Neural cell (in vitro differentiated cells): ENCODE measurements at regions not wholly inside any gene's neighbourhood (a gene's known extent, or its start where the extent isn't known, plus 50 kb on each side); places are given as distances from the start of the nearest gene placed in this dataset.

Experiments used
- H2AFZ ChIP-seq: fragments of 200-600, 300-800 bp; sonication (generic), shearing (Covaris generic); 2 replicates; pipeline ENCODE4 v1.6.0; 2014; ENCODE audit warnings: low read depth, mild to moderate bottlenecking, antibody characterized with exemption, low read length, moderate library complexity
- H3F3A ChIP-seq: fragments of 200-600 bp; shearing (Covaris generic); 2 replicates; pipeline ENCODE4 v1.6.1; 2016; ENCODE audit warnings: mild to moderate bottlenecking, moderate library complexity, mixed read lengths, antibody characterized with exemption, low read length; ENCODE audit not compliant: insufficient read depth, poor library complexity, severe bottlenecking
- H3K27ac ChIP-seq: fragments of 200-600, 300-800 bp; sonication (generic), shearing (Covaris generic); 2 replicates; pipeline ENCODE4 v1.5.1; 2014; ENCODE audit warnings: mild to moderate bottlenecking, low read length, moderate library complexity
- H3K27me3 ChIP-seq: fragments of 300-800, 200-600 bp; sonication (generic), shearing (Covaris generic); 2 replicates; pipeline ENCODE4 v1.6.0; 2014; ENCODE audit warnings: mild to moderate bottlenecking, low read depth, low read length, moderate library complexity; ENCODE audit not compliant: insufficient read depth
- H3K36me3 ChIP-seq: fragments of 300-800, 200-600 bp; sonication (generic), shearing (Covaris generic); 2 replicates; pipeline ENCODE4 v1.5.1; 2014; ENCODE audit warnings: mild to moderate bottlenecking, antibody characterized with exemption, low read length, moderate library complexity; ENCODE audit not compliant: insufficient read depth
- H3K4me2 ChIP-seq: fragments of 300-800, 200-600 bp; sonication (generic), shearing (Covaris generic); 2 replicates; pipeline ENCODE4 v1.6.0; 2014; ENCODE audit warnings: mild to moderate bottlenecking, low read length
- H3K4me3 ChIP-seq: fragments of 300-800, 200-600 bp; sonication (generic), shearing (Covaris generic); 2 replicates; pipeline ENCODE4 v1.5.1; 2014; ENCODE audit warnings: mild to moderate bottlenecking, low read length, moderate library complexity
- H3K79me2 ChIP-seq: fragments of 200-600 bp; shearing (Covaris generic); replicated peaks from 2 replicates; pipeline ENCODE4 v1.6.0; 2014; ENCODE audit warnings: mild to moderate bottlenecking, low read length, moderate library complexity; ENCODE audit not compliant: insufficient read depth
- H3K9ac ChIP-seq: fragments of 300-800, 200-600 bp; sonication (generic), shearing (Covaris generic); 2 replicates; pipeline ENCODE4 v1.6.1; 2016; ENCODE audit warnings: mild to moderate bottlenecking, low read length, mixed read lengths
- H3K9me2 ChIP-seq: fragments of 200-600 bp; shearing (Covaris generic); 2 replicates; pipeline ENCODE4 v1.6.1; 2016; ENCODE audit warnings: mild to moderate bottlenecking, low read length, mixed read lengths; ENCODE audit not compliant: insufficient read depth
- H3K9me3 ChIP-seq: fragments of 200-600, 300-800 bp; sonication (generic), shearing (Covaris generic); 2 replicates; pipeline ENCODE4 v1.6.1; 2016; ENCODE audit warnings: mild to moderate bottlenecking, mixed run types, low read length, moderate library complexity, mixed read lengths
- H4K20me1 ChIP-seq: fragments of 200-600 bp; shearing (Covaris generic); 2 replicates; pipeline ENCODE4 v1.6.1; 2016; ENCODE audit warnings: mild to moderate bottlenecking, mixed run types; ENCODE audit not compliant: insufficient read depth
- CTCF ChIP-seq: fragments of 450-650 bp; IDR thresholded peaks from 2 replicates; pipeline ENCODE4 v1.5.1; 2014; ENCODE audit warnings: antibody characterized with exemption, mild to moderate bottlenecking, moderate library complexity; ENCODE audit not compliant: poor library complexity, severe bottlenecking
- EP300 ChIP-seq: fragments of 450-650 bp; conservative IDR thresholded peaks from 2 replicates; pipeline ENCODE4 v1.6.1; 2014; ENCODE audit warnings: antibody characterized with exemption, mild to moderate bottlenecking, moderate library complexity; ENCODE audit not compliant: poor library complexity, severe bottlenecking
- EZH2 ChIP-seq: fragments of 200-600, 300-800 bp; shearing (Covaris generic), sonication (generic); IDR thresholded peaks from 2 replicates; pipeline ENCODE4 v1.6.1; 2014; ENCODE audit warnings: antibody characterized with exemption, low read length, borderline replicate concordance, mild to moderate bottlenecking; ENCODE audit not compliant: insufficient read depth, poor library complexity, severe bottlenecking
- MXI1 ChIP-seq: fragments of 450-650 bp; conservative IDR thresholded peaks from 2 replicates; pipeline ENCODE4 v1.6.1; 2014; ENCODE audit warnings: antibody characterized with exemption, mild to moderate bottlenecking; ENCODE audit not compliant: poor library complexity, severe bottlenecking
- POLR2AphosphoS5 ChIP-seq: IDR thresholded peaks from 2 replicates; pipeline ENCODE4 v1.6.1; 2012
- RAD21 ChIP-seq: fragments of 450-650 bp; conservative IDR thresholded peaks from 2 replicates; pipeline ENCODE4 v1.6.1; 2014; ENCODE audit warnings: antibody characterized with exemption, mild to moderate bottlenecking, moderate library complexity
- SMC3 ChIP-seq: fragments of 450-650 bp; conservative IDR thresholded peaks from 2 replicates; pipeline ENCODE4 v1.6.1; 2014; ENCODE audit warnings: antibody characterized with exemption, mild to moderate bottlenecking, moderate library complexity; ENCODE audit not compliant: poor library complexity
- TAF1 ChIP-seq: IDR thresholded peaks from 2 replicates; pipeline ENCODE4 v1.6.1; 2012; ENCODE audit warnings: low read depth
- TF ChIP-seq, protein P1 (sequence below): IDR thresholded peaks from 2 replicates; pipeline ENCODE4 v1.6.1; 2012; ENCODE audit warnings: borderline replicate concordance

DNA sequence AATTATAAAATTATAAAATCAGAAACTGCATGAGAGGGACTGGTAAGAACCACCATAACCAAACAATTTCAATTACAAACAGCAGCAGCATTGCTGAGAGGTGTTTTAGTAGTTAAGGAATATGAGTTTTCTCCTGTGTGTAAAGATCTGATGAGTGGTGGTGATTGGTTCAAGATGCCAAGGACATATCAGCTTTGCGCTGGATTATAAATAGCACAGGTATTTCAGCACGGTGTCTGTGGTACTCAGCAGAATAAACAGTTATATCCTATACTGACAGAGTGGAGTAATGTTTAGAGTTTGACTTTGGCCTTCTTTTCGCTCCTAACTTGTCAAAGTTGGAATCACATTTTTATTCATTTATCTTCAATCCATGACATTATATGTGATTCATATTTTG lies 501.0 kb downstream of the CDH26 start:
- Histone ChIP-seq H3K9ac (no peak overlapping the region), H3K9me2 (no peaks in the 10 kb centered on the region), H3F3A (no peaks in the 10 kb centered on the region), H4K20me1 (no peaks in the 10 kb centered on the region), H3K27me3 (no peaks in the 10 kb centered on the region), H3K4me2 (no peak overlapping the region), H3K4me3 (no peak overlapping the region), H3K36me3 (no peaks in the 10 kb centered on the region), H3K79me2 (no peaks in the 10 kb centered on the region), H2AFZ (no peak overlapping the region), H3K9me3 (no peaks in the 10 kb centered on the region), H3K27ac (no peak overlapping the region)
- TF ChIP-seq MXI1 (no peak), EZH2 (no peak), TAF1 (no peak), POLR2AphosphoS5 (no peak), CTCF (no peak), RAD21 (no peak), EP300 (no peak), SMC3 (no peak)
- TF ChIP-seq, protein P1, sequence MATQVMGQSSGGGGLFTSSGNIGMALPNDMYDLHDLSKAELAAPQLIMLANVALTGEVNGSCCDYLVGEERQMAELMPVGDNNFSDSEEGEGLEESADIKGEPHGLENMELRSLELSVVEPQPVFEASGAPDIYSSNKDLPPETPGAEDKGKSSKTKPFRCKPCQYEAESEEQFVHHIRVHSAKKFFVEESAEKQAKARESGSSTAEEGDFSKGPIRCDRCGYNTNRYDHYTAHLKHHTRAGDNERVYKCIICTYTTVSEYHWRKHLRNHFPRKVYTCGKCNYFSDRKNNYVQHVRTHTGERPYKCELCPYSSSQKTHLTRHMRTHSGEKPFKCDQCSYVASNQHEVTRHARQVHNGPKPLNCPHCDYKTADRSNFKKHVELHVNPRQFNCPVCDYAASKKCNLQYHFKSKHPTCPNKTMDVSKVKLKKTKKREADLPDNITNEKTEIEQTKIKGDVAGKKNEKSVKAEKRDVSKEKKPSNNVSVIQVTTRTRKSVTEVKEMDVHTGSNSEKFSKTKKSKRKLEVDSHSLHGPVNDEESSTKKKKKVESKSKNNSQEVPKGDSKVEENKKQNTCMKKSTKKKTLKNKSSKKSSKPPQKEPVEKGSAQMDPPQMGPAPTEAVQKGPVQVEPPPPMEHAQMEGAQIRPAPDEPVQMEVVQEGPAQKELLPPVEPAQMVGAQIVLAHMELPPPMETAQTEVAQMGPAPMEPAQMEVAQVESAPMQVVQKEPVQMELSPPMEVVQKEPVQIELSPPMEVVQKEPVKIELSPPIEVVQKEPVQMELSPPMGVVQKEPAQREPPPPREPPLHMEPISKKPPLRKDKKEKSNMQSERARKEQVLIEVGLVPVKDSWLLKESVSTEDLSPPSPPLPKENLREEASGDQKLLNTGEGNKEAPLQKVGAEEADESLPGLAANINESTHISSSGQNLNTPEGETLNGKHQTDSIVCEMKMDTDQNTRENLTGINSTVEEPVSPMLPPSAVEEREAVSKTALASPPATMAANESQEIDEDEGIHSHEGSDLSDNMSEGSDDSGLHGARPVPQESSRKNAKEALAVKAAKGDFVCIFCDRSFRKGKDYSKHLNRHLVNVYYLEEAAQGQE = no peak

GRCh38 chr20:60461993-60462392 lies 503.8 kb downstream of the CDH26 start:
- no peaks in the 10 kb centered on the region for H3K9me3 ChIP-seq
- TF ChIP-seq, protein P1 = no peak
- TF ChIP-seq EP300 (no peak), MXI1 (no peak), EZH2 (no peak), SMC3 (no peak), RAD21 (no peak), CTCF (no peak), TAF1 (no peak), POLR2AphosphoS5 (no peak)

More at GRCh38 chr20:60461993-60462392, 503.8 kb downstream of the CDH26 start:
- H3K4me3 ChIP-seq = no peak overlapping the region
- no peaks in the 10 kb centered on the region for H3K36me3 ChIP-seq
- no peaks in the 10 kb centered on the region for H3F3A ChIP-seq
- H3K9ac ChIP-seq = no peak overlapping the region
- no peak overlapping the region for H3K27ac ChIP-seq
- H2AFZ ChIP-seq = no peak overlapping the region
- no peaks in the 10 kb centered on the region for H3K79me2 ChIP-seq
- H3K27me3 ChIP-seq = no peaks in the 10 kb centered on the region
- H3K4me2 ChIP-seq = no peak overlapping the region
- H3K9me2 ChIP-seq = no peaks in the 10 kb centered on the region
- no peaks in the 10 kb centered on the region for H4K20me1 ChIP-seq
